Aorta (tissue), 5 donors: ENCODE measurements at regions not wholly inside any gene's neighbourhood (a gene's known extent, or its start where the extent isn't known, plus 50 kb on each side); places are given as distances from the start of the nearest gene placed in this dataset.

ENCODE experiments used
- ATAC-seq: fragments of 200-7000 bp; cut with Tn5 transposase; one replicate; pipeline ENCODE4 v1.9.1; 2022; ENCODE audit warnings: moderate library complexity; ENCODE audit not compliant: low FRiP score
- DNase-seq, 2 donors: peaks; one replicate each; pipeline ENCODE4 v3.0.0-alpha.2; 2020
- H3K27ac ChIP-seq, 2 donors: one replicate each; pipeline ENCODE4 v1.5.1; 2013; ENCODE audit warnings: low read length in 2 of 2, mild to moderate bottlenecking in 2 of 2, moderate library complexity in 2 of 2, control low read depth in 1 of 2, inconsistent platforms in 1 of 2, low read depth in 1 of 2
- H3K27me3 ChIP-seq, 2 donors: one replicate each; pipeline ENCODE4 v1.6.1; 2013; ENCODE audit warnings: control low read depth in 1 of 2, low read length in 1 of 2, mild to moderate bottlenecking in 1 of 2, moderate library complexity in 1 of 2; ENCODE audit not compliant: insufficient read depth in 2 of 2, control insufficient read depth in 1 of 2
- H3K36me3 ChIP-seq, 2 donors: one replicate each; pipeline ENCODE4 v1.6.1; 2013; ENCODE audit warnings: control low read depth in 1 of 2, low read length in 1 of 2, mild to moderate bottlenecking in 1 of 2; ENCODE audit not compliant: insufficient read depth in 2 of 2, control insufficient read depth in 1 of 2
- H3K4me1 ChIP-seq, 2 donors: one replicate each; pipeline ENCODE4 v1.6.1; 2013; ENCODE audit warnings: low read length in 2 of 2, control low read depth in 1 of 2, mild to moderate bottlenecking in 1 of 2, moderate library complexity in 1 of 2; ENCODE audit not compliant: insufficient read depth in 2 of 2, control insufficient read depth in 1 of 2
- H3K4me3 ChIP-seq, 2 donors: one replicate each; pipeline ENCODE4 v1.5.1; 2013; ENCODE audit warnings: low read length in 2 of 2, control low read depth in 1 of 2, mild to moderate bottlenecking in 1 of 2
- H3K9me3 ChIP-seq: one replicate; pipeline ENCODE4 v1.6.1; 2013; ENCODE audit warnings: mild to moderate bottlenecking, low read length; ENCODE audit not compliant: control insufficient read depth
- WGBS, 2 donors: extraction: QIAGEN DNeasy Blood & Tissue Kit; methylation state at CpG; one replicate each; pipeline ENCODE4 v1.1.7; 2013; 5-methylcytosine and 5-hydroxymethylcytosine counted together
- intact Hi-C, 2 donors: fragments of 100-400 bp; cut with DNase I; formaldehyde crosslinking; loops; one replicate each; pipeline versions ENCODE4 v1.14.2 to v1.15.0; 2022
- donor health status: healthy with polysubstance abuse.
- donor health status: Bipolar disorder and iron deficiency.
- donor health status: DM: no; HTN: no; CAD: no.
- donor health status: DM: no; HTN: no; CAD: no.
- donor health status: DM: yes; HTN: yes; CAD: no.

DNA sequence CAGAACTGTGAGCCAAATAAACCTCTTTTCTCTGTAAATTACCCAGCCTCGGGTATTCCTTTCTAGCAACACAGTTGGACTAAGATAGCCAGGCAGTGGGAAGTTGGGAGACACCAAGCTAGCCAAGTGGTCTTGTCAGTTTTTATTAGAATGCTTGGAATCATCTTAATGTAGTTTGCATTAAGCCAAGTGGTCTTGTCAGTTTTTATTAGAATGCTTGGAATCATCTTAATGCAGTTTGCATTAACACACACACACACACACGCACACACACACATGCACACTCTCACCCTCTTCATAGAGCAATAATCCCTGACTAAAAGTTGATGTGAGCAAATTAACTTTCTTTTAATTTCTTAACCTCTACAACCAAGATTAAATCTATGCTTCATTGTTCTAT, 151.5 kb downstream of the VAPA start:
- Histone ChIP-seq H3K27ac (no peak overlapping the region), H3K4me1 (no peaks in the 10 kb centered on the region), H3K9me3 (no peaks in the 10 kb centered on the region), H3K36me3 (no peaks in the 10 kb centered on the region), H3K4me3 (no peak overlapping the region), H3K27me3 (no peaks in the 10 kb centered on the region)
- 92 to 97% methylated on average over 2 of the region's 2 CpGs for WGBS, 2 donors
- intact Hi-C loops = no loop called here
- DNase-seq = no peak
- no peak for ATAC-seq

DNA sequence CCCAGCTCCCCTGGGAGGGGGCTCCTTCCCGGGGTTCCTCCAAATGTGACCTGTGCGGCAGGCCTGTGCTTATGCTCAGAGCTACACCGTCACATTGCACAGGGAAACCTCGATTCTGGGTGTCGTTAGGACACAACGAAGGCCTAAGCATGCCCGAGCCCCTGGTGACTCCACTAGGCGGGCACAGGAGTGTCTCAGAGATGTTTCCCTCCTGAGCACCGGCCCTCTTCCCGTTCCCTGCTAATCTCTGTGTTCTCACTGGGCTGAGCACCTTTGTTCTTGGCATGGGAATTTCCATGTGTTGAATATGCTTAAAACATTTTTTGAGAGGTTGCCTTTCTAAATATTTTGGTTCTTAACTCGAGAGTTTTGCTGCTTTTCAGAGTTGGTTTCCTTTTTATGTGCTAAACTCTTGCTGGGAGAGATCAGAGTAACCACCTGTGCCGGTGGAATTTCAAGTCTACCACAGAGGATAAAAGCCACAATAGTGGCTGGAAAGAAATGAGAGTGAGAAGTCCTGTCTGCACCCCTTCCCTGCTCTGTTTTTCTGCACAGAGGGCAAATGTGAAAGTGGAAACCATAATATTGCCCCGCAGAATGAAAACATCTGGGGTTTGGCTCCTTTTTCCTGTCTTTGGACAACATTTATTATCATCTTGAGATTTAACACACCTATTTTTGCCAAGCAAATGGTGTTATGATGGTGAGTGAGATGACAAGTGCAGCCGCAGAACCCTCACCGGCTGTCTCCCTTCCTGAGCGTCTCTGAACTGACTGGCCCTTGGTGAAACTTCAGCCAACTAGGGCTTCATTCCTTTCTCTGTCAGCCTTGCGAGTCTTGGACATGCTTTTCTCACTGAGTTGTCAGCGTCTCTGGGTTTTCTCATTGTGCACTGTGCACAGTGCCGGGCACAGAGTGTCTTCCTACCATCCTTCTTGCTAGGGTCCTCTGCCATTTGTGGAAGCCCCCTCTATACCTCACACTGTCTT, 154.1 kb downstream of the VAPA start:
- no peaks in the 10 kb centered on the region for H3K9me3 ChIP-seq
- no peak overlapping the region for H3K27ac ChIP-seq
- H3K27me3 ChIP-seq = no peaks in the 10 kb centered on the region
- no peaks in the 10 kb centered on the region for H3K4me1 ChIP-seq
- no peak overlapping the region for H3K4me3 ChIP-seq
- intact Hi-C loops = no loop called here
- DNase-seq = no peak
- H3K36me3 ChIP-seq = no peaks in the 10 kb centered on the region
- WGBS, 2 donors = 27 to 29% methylated on average over 19 of the region's 19 CpGs
- ATAC-seq = no peak

DNA sequence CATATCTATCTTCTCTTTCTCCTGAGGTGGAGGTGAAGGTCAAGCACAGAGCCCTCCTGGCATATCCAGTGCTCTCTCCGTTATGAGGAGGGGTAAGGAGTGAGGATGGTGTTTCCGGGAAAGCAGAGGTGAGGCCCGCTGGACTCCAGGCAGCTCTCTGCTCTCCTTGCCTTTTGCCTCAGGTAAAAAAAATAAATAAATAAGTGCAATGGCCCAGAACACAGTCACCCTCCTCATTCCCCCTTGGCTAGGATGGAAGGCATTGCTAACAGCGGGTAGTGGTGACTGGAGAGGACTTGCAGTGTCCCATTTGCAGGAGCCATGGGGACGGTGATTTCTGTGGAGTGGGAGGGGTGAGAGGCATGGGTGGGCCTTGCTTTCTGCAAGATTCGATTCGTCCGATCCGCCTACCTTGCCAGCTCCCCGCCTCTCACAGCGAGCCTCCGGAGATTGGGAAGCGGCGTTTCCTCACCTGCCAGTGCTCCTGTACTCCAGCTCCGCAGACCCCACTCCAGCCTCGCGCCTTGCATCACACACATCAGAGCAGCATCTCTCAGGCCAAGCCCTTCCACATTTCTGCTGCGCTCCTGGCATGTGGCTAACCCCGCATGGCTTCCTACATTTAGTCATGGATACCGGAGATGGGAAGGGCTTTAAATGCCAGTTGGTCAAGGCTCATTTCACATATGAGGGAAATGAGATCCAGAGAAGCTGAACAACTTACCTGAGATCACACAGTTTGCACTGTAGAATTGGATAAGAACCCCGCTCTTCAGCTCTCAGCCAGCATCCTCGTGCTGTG, 155.2 kb downstream of the VAPA start:
- Histone ChIP-seq H3K4me1 (no peaks in the 10 kb centered on the region), H3K27me3 (no peaks in the 10 kb centered on the region), H3K9me3 (no peaks in the 10 kb centered on the region), H3K27ac (no peak overlapping the region), H3K4me3 (no peak overlapping the region), H3K36me3 (no peaks in the 10 kb centered on the region)
- DNase-seq = no peak
- no peak for ATAC-seq
- 97% methylated on average over 22 of the region's 22 CpGs for whole genome bisulfite sequencing, 2 donors
- intact Hi-C loops = no loop called here

DNA sequence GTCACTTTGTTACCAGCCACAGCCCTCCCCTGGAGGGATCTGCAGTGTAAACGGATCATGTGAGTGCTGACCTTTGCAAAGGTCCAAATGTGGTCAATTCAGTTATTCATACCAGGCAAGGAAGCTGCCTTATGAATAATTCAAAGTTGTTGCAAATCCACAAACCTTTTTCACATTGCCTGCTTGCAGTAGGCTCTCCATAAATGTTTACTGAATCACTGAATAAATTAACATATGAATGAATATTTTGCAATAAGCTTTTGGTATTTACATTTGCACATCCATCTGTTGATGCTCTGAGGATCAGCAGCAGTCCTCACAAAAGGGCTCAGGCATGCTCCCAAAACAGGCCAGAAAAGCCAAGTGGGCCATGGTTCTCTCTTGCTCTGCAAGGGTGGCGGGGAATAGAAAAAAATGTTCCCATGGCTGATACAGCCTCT, 156.8 kb downstream of the VAPA start:
- Histone ChIP-seq H3K9me3 (no peaks in the 10 kb centered on the region), H3K4me1 (no peaks in the 10 kb centered on the region), H3K27me3 (no peaks in the 10 kb centered on the region), H3K4me3 (no peak overlapping the region), H3K27ac (no peak overlapping the region), H3K36me3 (no peaks in the 10 kb centered on the region)
- ATAC-seq (no peak), DNase-seq (no peak)
- intact Hi-C loops = no loop called here
- WGBS, 2 donors = 90% methylated on average over 2 of the region's 2 CpGs

DNA sequence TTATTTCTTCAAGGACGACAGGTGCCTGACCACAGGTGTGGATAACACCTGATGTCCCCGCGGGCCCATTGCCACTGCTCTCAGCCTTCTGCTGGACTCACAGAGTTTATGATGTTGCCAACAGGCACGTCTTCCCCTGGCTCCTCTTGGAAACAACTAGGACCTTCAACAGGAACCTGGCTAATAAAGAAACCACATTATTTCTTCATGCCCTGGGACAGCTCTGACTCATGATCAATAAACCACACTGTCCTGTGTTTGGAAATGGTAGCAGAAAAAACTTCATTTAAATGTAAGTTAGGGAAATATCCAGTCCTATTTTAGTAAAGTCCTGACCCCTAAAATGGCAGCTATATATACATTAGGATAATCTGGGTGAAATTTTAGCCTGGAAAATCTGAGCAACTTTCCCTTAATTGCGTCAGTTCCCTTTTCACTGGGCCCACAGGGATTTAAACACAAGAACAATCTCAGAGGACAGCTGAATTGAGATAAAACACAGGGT, 158.9 kb downstream of the VAPA start:
- H3K4me3 ChIP-seq = no peak overlapping the region
- no peaks in the 10 kb centered on the region for H3K9me3 ChIP-seq
- DNase-seq = no peak
- no peak overlapping the region for H3K27ac ChIP-seq
- no peaks in the 10 kb centered on the region for H3K27me3 ChIP-seq
- intact Hi-C loops = no loop called here
- WGBS, 2 donors = 81 to 83% methylated on average over 5 of the region's 5 CpGs
- no peak for ATAC-seq
- H3K4me1 ChIP-seq = no peaks in the 10 kb centered on the region
- no peaks in the 10 kb centered on the region for H3K36me3 ChIP-seq

DNA sequence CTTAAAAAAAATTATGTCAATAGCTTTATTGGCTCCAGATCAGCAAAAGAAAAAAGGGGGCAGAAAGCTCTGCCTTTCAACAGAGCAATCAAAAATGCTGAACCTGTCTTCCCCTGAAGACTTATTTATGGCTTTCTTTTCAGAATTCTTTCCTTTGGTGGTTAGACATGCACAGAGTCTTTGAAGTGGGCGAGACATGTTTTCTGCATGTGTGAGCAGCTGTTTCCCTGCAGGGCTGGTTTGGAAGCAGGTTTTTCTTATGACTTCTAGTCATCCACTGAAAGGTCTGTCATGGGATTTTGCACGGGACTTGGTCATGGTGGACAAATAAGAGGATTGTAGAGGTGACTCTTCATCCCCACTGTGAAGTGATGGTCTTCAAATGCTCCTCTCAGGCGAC, 160.3 kb downstream of the VAPA start:
- 91 to 93% methylated on average over 3 of the region's 3 CpGs for WGBS, 2 donors
- Histone ChIP-seq H3K4me3 (no peak overlapping the region), H3K9me3 (no peaks in the 10 kb centered on the region), H3K36me3 (no peaks in the 10 kb centered on the region), H3K4me1 (no peaks in the 10 kb centered on the region), H3K27me3 (no peaks in the 10 kb centered on the region), H3K27ac (no peak overlapping the region)
- intact Hi-C loops = no loop called here
- DNase-seq (no peak), ATAC-seq (no peak)

DNA sequence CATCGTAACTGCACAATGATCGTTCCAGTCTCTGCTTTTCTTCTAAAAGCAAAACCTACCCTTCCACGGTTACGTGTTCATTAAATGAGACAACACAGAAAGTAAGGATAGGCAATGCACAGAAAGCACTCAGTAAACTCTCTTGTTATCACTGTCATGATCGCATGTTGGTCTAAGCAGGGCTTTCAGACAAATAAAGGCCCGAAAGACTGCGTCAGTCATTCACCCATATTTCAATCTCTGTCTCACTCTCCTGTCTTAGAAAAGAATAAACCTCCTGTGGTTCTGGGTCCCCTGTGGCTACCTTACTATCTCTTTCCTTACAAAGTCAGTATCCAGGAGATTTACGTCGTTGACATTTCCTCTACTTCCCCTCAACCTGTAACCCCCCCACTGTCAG, 160.9 kb downstream of the VAPA start:
- ATAC-seq = no peak
- 95 to 96% methylated on average over 9 of the region's 9 CpGs for WGBS, 2 donors

DNA sequence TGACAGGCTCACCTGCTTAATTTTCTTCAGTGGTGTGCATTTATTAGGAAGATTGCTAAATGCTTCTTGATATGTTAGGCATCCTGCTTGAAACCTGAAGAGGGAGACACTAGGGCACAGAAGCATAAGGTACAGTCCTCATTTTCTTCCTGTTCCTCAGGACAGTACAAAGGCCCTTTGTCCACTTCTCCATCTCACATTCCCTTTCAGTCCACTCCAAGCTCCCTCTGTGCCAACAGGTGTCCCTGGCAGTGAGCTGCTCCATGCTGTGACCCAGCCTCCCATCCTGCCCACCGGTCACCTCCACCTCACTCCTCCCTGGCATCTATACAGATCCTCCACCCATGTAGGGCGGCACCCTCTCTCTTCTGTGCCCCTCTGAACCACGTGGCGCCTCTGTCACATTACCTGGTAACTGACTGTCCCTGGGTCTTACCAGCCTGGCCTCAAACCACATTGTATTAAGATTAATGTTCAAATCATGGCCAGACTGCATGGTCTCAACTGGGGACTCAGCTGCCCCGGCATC, 162.8 kb downstream of the VAPA start:
- Histone ChIP-seq H3K9me3 (no peaks in the 10 kb centered on the region), H3K4me1 (no peaks in the 10 kb centered on the region), H3K4me3 (no peak overlapping the region), H3K36me3 (no peaks in the 10 kb centered on the region), H3K27me3 (no peaks in the 10 kb centered on the region), H3K27ac (no peak overlapping the region)
- 97 to 99% methylated on average over 5 of the region's 5 CpGs for WGBS, 2 donors
- no peak for DNase-seq
- intact Hi-C loops = no loop called here
- ATAC-seq = no peak

More for the DNA sequence above, 160.9 kb downstream of the VAPA start:
- H3K27me3 ChIP-seq = no peaks in the 10 kb centered on the region
- H3K9me3 ChIP-seq = no peaks in the 10 kb centered on the region
- DNase-seq = no peak
- no peak overlapping the region for H3K4me3 ChIP-seq
- intact Hi-C loops = no loop called here
- no peaks in the 10 kb centered on the region for H3K36me3 ChIP-seq
- no peaks in the 10 kb centered on the region for H3K4me1 ChIP-seq
- no peak overlapping the region for H3K27ac ChIP-seq
